Esophagus (tissue), 2 donors: ENCODE measurements at regions not wholly inside any gene's neighbourhood (a gene's known extent, or its start where the extent isn't known, plus 50 kb on each side); places are given as distances from the start of the nearest gene placed in this dataset.

Experiments
- H3K27ac ChIP-seq, 2 donors: one replicate each; pipeline ENCODE4 v1.5.1; 2013; ENCODE audit warnings: low read depth in 2 of 2, mild to moderate bottlenecking in 2 of 2, inconsistent platforms in 1 of 2, low read length in 1 of 2, moderate library complexity in 1 of 2
- H3K27me3 ChIP-seq, 2 donors: one replicate each; pipeline ENCODE4 v1.6.1; 2013; ENCODE audit warnings: low read length in 2 of 2, control low read depth in 1 of 2, mild to moderate bottlenecking in 1 of 2; ENCODE audit not compliant: insufficient read depth in 2 of 2, control insufficient read depth in 1 of 2
- H3K36me3 ChIP-seq, 2 donors: one replicate each; pipeline ENCODE4 v1.6.1; 2013; ENCODE audit warnings: low read length in 1 of 2; ENCODE audit not compliant: control insufficient read depth in 2 of 2, insufficient read depth in 2 of 2
- H3K4me1 ChIP-seq, 2 donors: one replicate each; pipeline ENCODE4 v1.6.1; 2013; ENCODE audit warnings: low read length in 1 of 2; ENCODE audit not compliant: control insufficient read depth in 2 of 2, insufficient read depth in 2 of 2
- H3K4me3 ChIP-seq, 2 donors: one replicate each; pipeline ENCODE4 v1.5.1; 2013; ENCODE audit warnings: low read length in 2 of 2, mild to moderate bottlenecking in 2 of 2, low read depth in 1 of 2, moderate library complexity in 1 of 2
- H3K9me3 ChIP-seq, 2 donors: one replicate each; pipeline ENCODE4 v1.6.1; 2013; ENCODE audit warnings: mild to moderate bottlenecking in 2 of 2, low read depth in 1 of 2, low read length in 1 of 2, moderate library complexity in 1 of 2; ENCODE audit not compliant: control insufficient read depth in 2 of 2, insufficient read depth in 1 of 2
- WGBS, 2 donors: extraction: QIAGEN DNeasy Blood & Tissue Kit; methylation state at CpG; one replicate each; pipeline ENCODE4 v1.1.7; 2013; 5-methylcytosine and 5-hydroxymethylcytosine counted together
- donor health status: healthy with polysubstance abuse.
- donor health status: Bipolar disorder and iron deficiency.

- Histone ChIP-seq H3K4me3 (no peak overlapping the region), H3K36me3 (no peaks in the 10 kb centered on the region), H3K4me1 (no peaks in the 10 kb centered on the region), H3K27me3 (no peaks in the 10 kb centered on the region), H3K9me3 (no peaks in the 10 kb centered on the region), H3K27ac (no peak overlapping the region)
- WGBS, 2 donors = 39 to 53% methylated on average over 7 of the region's 7 CpGs
Measured at GRCh38 chr5:120778491-120779484, 314.7 kb downstream of the PRR16 start.

GRCh38 chr5:120779674-120780073 lies 315.6 kb downstream of the PRR16 start:
- H3K27me3 ChIP-seq = no peaks in the 10 kb centered on the region
- H3K4me1 ChIP-seq = no peaks in the 10 kb centered on the region
- no peak overlapping the region for H3K27ac ChIP-seq
- no peak overlapping the region for H3K4me3 ChIP-seq
- 22 to 32% methylated on average over 2 of the region's 2 CpGs for WGBS, 2 donors
- H3K36me3 ChIP-seq = no peaks in the 10 kb centered on the region
- H3K9me3 ChIP-seq = no peaks in the 10 kb centered on the region

- 47 to 50% methylated on average over 1 of the region's 1 CpG for WGBS, 2 donors
- Histone ChIP-seq H3K36me3 (no peaks in the 10 kb centered on the region), H3K27ac (no peak overlapping the region), H3K9me3 (no peaks in the 10 kb centered on the region), H3K27me3 (no peaks in the 10 kb centered on the region), H3K4me3 (no peak overlapping the region), H3K4me1 (no peaks in the 10 kb centered on the region)
Measured at GRCh38 chr5:120788481-120788880, 324.4 kb downstream of the PRR16 start.

- WGBS, 2 donors = 33 to 35% methylated on average over 2 of the region's 2 CpGs
Measured at GRCh38 chr5:120789918-120790317, 325.8 kb downstream of the PRR16 start.

GRCh38 chr5:120790339-120790738 lies 326.2 kb downstream of the PRR16 start:
- no peaks in the 10 kb centered on the region for H3K9me3 ChIP-seq
- no peaks in the 10 kb centered on the region for H3K4me1 ChIP-seq
- no peak overlapping the region for H3K4me3 ChIP-seq
- no peak overlapping the region for H3K27ac ChIP-seq
- H3K27me3 ChIP-seq = no peaks in the 10 kb centered on the region
- WGBS, 2 donors = 53 to 64% methylated on average over 1 of the region's 1 CpG
- H3K36me3 ChIP-seq = no peaks in the 10 kb centered on the region

More at GRCh38 chr5:120789918-120790317, 325.8 kb downstream of the PRR16 start:
- Histone ChIP-seq H3K4me1 (no peaks in the 10 kb centered on the region), H3K36me3 (no peaks in the 10 kb centered on the region), H3K4me3 (no peak overlapping the region), H3K27me3 (no peaks in the 10 kb centered on the region), H3K9me3 (no peaks in the 10 kb centered on the region), H3K27ac (no peak overlapping the region)

- 71 to 80% methylated on average over 2 of the region's 2 CpGs for WGBS, 2 donors
Measured at GRCh38 chr5:120792477-120792876, 328.4 kb downstream of the PRR16 start.

GRCh38 chr5:120794121-120794520 lies 330.0 kb downstream of the PRR16 start:
- H3K36me3 ChIP-seq = no peaks in the 10 kb centered on the region
- no peaks in the 10 kb centered on the region for H3K4me1 ChIP-seq
- H3K9me3 ChIP-seq = no peaks in the 10 kb centered on the region
- no peaks in the 10 kb centered on the region for H3K27me3 ChIP-seq
- H3K4me3 ChIP-seq = no peak overlapping the region
- no peak overlapping the region for H3K27ac ChIP-seq
- WGBS, 2 donors = 72 to 93% methylated on average over 1 of the region's 1 CpG

More at GRCh38 chr5:120792477-120792876, 328.4 kb downstream of the PRR16 start:
- Histone ChIP-seq H3K4me3 (no peak overlapping the region), H3K36me3 (no peaks in the 10 kb centered on the region), H3K27ac (no peak overlapping the region), H3K9me3 (no peaks in the 10 kb centered on the region), H3K27me3 (no peaks in the 10 kb centered on the region), H3K4me1 (no peaks in the 10 kb centered on the region)

GRCh38 chr5:120803282-120803681 lies 339.2 kb downstream of the PRR16 start:
- Histone ChIP-seq H3K4me1 (no peaks in the 10 kb centered on the region), H3K9me3 (no peaks in the 10 kb centered on the region), H3K4me3 (no peak overlapping the region), H3K27ac (no peak overlapping the region), H3K36me3 (no peaks in the 10 kb centered on the region), H3K27me3 (no peaks in the 10 kb centered on the region)
- WGBS, 2 donors = 0 to 6% methylated on average over 1 of the region's 1 CpG

GRCh38 chr5:120805131-120805530 lies 341.0 kb downstream of the PRR16 start:
- WGBS, 2 donors = 44 to 52% methylated on average over 2 of the region's 2 CpGs
- Histone ChIP-seq H3K27me3 (no peaks in the 10 kb centered on the region), H3K27ac (no peak overlapping the region), H3K4me1 (no peaks in the 10 kb centered on the region), H3K36me3 (no peaks in the 10 kb centered on the region), H3K9me3 (no peaks in the 10 kb centered on the region), H3K4me3 (no peak overlapping the region)

GRCh38 chr5:120806202-120806601 lies 342.1 kb downstream of the PRR16 start:
- 62 to 72% methylated on average over 2 of the region's 2 CpGs for WGBS, 2 donors
- H3K9me3 ChIP-seq = no peaks in the 10 kb centered on the region
- no peaks in the 10 kb centered on the region for H3K36me3 ChIP-seq
- H3K4me1 ChIP-seq = no peaks in the 10 kb centered on the region
- no peak overlapping the region for H3K4me3 ChIP-seq
- H3K27me3 ChIP-seq = no peaks in the 10 kb centered on the region
- no peak overlapping the region for H3K27ac ChIP-seq
